ENCODE measurements at regions not wholly inside any gene's neighbourhood (a gene's known extent, or its start where the extent isn't known, plus 50 kb on each side); places are given as distances from the start of the nearest gene placed in this dataset.
"Not testable (repeated sequence)": the region's sequence is repeated elsewhere in the genome, so short reads cannot be mapped to it uniquely, and the experiment has no call there.

DNA sequence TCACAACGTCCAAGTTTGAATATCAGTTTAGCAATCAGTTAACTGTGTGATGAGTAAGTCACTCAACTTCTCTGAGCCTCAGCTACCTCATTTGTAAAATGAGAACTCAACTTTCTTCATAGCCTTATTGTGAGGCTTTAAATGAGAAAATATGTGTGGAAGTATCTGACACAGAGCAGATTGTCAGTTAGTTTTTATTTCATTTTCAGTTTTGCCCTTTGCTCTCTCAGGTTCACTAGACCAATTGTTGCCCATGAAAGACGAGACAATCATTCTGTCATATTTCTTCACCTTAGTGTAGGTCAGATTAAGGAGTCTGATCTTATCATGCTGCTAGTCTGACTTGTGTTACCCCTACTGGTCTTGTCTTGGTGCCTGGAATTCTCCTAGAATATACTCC, 232.8 kb upstream of the PTBP2 start:
- no peak for DNase-seq (ENCODE audit: low read depth in 2 of 2)

DNA sequence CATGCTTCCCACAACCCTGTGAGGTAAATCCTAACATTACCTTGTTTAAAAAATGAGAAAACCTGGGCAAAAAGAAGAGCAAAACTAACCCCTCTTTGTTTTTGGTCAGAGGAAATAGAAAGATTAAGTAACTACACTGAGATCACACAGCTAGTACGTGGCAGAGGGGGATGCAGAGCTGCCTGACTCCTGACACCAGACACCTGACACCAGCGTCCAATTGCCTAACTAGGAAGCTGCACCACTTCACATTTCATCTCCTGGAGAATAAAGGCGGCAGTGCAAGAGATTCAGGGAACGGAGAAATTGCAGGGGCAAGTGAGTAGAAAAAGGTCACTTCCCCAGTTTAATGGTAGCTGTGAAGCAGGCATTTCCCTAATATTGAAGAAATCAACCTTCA, 229.3 kb upstream of the PTBP2 start:
- no peak for DNase-seq (ENCODE audit: low read depth in 2 of 2)

DNA sequence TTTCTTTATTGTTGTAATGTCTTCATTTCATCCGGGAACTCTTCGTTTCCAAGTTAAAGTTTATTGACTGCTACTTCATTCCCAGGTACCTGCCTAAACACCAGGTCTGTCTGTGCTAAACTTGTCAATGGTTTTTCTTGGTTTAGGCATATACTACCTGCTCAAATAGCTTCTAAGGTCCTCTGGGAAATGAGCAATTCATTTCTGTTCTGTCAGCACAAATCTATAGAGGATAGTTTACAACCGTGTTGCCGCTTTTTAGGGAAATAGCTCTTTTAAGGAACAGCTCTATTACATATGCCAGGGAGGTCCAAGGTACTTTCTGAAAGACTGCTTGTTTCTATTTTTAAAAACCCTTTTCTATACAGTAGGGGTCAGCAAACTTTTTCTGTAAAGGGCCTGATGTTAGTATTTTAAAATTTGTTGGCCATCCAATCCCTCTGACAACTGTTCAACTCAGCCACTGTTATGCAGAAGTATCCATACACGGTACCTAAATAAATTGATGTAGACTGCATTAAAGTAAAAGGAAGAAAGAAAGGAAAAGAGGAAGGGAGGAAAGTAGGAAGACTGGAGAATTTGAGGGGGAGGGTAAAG, 222.7 kb upstream of the PTBP2 start:
- DNase-seq (ENCODE audit: low read depth in 2 of 2), result no peak

DNA sequence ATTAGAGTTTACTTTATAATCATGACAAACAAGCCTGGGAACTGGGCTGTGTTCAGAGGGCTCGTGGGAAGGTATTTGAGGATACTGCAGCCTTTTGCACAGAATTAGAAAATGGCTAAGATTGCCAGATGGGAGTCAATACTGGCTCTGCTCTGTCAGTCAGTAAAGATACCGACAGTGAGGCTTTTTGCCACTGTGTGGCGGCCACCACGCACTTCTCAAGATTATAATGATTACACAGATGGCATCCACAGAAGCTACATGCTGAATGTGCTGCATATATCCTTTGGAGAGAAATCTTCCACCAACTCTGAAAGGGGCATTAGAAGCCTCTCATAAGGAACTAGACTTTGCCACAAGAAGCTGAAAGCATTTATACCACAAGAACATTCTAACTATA, 213.4 kb upstream of the PTBP2 start:
- no peak for DNase-seq (ENCODE audit: low read depth in 2 of 2)

DNA sequence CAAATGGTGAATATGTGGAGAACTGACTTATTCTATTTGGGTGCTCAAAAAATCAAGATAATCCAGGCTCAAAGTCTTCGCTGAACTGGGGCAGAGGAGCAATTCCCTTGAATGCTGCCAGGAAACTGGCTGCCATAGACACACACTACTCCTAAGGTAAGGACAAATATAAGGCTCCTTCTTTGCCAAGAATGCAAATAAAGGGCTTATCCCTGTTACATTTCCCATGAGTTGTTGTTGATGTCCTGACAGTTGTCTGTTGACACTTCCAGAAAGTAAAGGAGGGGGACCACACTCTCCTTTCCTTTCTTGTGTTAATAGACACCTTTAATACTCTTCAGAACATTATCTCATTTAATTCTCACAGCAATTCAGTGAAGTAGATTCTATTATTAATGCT, 212.2 kb upstream of the PTBP2 start:
- DNase-seq (ENCODE audit: low read depth in 2 of 2), result no peak

DNA sequence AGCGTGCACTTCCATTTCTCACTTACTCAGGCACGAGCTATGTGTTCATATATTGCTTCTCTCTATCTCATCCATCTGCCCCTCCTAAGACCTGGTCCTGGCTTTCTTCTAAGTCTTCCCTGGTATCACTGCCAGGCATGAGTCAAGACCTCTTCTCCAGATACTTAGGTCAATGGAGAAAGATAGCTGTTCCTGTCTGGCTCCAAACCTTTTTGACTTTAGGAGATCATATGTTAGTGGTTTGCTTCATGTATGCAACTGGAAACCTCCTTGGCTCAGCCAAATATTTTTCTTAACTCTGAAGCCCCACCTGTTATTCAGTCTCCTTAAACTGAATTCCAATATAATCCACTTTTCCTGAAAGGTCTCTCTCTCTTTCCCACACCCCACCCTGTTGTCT, 211.6 kb upstream of the PTBP2 start:
- no peak for DNase-seq (ENCODE audit: low read depth in 2 of 2)

DNA sequence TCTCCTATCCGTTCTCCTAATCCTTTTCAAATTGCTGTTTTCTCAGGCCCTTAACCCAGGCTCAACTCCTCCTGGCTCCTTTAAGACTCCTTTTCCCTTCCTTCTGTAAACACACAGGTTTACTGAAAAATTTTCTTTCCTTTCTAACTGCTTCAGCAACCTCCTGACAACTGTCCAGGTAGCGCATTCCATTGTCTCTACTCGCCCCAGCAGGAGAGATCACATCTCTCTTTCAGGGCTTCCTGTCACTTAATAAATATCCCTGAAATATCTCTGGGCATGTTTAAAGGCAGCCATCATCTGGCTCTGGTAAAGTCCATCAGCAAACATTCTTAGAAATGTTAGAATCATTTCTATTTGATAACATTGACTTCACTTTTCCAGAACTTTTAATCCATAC, 211.2 kb upstream of the PTBP2 start:
- no peak for DNase-seq (ENCODE audit: low read depth in 2 of 2)

DNA sequence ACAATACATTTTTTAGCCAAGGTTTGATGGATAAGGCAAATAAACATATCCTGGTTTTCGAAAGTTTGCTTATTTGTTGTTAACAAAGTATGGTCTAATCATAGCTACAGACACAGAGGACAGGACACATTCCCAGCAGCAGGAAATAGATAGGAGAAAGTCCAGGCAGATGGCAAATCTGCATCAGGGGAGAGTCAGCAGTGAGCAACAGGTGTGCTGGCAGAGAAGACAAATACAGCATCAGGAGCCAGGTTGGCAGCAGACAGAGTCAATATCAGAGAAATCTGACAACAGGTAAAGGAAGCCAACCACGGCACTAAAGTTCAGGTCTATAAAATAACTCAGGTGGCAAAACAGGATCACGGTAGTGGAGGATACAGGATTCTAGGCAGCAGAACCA, 210.7 kb upstream of the PTBP2 start:
- DNase-seq (ENCODE audit: low read depth in 2 of 2), result no peak

DNA sequence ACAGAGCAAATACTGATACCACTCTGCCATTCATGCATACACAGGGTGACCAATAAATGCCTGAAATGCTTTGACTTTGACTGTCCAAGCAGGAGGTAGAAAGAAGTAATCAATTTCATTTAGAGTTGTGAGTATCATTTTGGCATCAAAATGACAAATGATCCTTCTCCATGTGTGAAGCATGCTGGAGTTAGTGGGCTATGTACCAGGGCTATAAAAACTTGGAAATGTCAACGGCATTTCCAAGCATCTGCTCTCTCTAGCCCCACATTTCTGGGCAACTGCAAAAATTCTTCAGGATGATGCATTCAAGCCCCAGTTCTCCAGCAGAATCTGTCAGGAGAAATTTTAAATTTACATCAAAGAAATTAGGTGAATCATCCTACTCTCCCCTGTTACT, 208.4 kb upstream of the PTBP2 start:
- DNase-seq (ENCODE audit: low read depth in 2 of 2), result peak; percentile 57 to 62

DNA sequence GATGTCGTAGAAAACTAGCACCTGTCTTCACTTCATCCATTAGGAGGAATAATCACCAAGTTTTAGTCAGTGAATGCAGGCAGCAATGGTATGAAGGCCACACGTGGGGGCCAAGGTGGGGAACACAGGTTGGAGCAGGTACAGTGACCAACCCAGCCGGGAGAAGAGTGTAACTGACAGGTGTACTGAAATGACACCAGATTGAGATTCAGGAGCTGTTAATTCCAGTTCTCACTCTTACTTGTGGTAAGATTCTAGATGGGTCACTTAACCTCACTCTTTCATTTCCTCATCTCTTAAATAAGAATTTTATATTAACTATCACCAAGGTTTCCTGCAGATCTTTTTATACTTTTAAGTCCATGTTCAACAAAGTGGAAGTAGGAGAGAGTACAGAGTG, 206.2 kb upstream of the PTBP2 start:
- no peak for DNase-seq (ENCODE audit: low read depth in 2 of 2)

DNA sequence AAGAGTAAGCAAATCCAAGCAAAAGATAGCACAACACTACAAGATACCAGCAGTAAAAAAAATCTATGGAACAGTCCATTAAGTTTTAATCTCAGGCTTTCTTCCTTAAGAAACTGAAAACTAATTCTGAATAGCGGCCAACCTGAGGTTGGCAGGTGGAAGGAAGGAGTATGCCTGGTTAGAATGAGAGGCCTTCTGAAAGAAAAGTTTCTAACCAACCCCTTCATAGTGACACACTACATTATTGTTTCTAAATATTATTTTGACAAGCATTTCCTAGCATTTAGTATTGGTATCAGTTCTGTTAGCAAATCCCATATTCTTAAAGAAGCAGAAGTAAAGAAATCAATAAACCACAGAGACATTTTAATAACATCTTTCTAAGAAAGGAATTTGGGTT, 205.7 kb upstream of the PTBP2 start:
- no peak for DNase-seq (ENCODE audit: low read depth in 2 of 2)

DNA sequence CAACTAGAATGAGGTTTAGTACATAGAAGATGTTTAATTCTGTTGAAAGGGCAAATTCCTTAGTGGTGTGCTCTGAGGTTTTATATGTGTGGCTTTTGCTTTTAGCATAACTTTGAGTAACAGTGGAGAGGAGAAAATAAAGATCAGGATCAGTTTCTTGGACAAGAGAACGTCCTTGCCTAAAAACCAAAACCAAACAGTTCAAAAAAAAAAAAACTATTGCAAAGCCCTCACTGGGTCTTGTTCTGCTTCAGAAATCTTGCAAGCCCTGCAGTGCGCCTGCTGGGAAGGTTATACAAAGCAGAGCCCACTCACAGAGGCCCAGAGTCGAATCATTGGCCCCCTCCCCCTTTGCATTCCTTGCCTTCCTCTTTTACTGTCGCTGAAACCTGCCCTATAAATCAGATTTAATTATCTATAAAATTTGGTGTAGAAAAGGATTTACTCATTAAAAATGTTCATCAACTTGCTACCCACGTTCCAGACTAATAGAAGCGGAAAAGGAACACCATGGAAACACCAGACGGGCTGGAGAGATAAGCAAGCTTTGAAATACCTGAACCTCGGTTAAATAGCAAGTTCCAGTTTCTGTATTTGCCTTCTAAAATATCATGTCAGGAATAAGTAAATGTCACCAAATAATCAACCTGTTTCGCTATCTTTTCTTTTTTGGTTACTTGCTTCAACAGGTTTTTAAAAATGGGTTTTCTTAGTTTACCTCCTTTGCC, 201.6 kb upstream of the PTBP2 start:
- DNase-seq (ENCODE audit: low read depth in 2 of 2), result no peak

DNA sequence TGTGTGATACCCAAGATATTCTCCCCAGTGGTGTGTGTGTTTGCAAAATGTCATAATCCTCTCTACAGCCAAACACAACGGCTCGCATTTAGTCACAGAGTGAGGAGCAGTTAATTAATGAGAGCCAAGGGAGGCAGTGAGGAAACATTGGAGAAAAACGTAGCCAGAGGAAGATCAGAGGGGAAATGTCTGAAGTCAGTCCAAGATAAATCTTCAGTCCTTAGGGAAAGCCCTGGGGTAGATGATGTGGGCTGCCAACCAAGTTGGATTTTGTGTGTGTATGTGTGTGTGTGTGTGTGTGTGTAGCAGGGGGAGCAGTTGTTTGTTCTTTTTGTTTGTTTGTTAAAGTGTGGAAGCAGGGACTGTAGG, 201.0 kb upstream of the PTBP2 start:
- no peak for DNase-seq (ENCODE audit: low read depth in 2 of 2)

DNA sequence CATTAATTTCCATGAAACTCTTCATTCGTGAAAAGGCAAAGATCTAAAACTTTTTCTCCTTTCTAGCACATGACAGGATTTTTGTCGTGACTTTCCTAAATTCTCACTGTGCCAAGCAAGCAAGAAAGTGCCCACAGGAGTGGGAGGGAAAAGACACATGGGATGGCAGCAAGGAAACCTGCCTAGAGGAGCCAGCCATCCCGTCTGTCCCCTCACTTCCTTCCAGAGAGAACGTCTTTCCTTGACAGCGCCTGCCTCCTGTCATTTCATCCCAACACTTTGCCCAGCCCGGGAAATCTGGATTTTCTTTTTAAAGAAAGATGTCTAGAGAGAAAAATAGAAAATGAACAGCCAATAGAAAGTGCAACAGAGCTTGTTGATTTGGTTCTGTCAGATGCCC, 200.6 kb upstream of the PTBP2 start:
- DNase-seq (ENCODE audit: low read depth in 2 of 2), result no peak

DNA sequence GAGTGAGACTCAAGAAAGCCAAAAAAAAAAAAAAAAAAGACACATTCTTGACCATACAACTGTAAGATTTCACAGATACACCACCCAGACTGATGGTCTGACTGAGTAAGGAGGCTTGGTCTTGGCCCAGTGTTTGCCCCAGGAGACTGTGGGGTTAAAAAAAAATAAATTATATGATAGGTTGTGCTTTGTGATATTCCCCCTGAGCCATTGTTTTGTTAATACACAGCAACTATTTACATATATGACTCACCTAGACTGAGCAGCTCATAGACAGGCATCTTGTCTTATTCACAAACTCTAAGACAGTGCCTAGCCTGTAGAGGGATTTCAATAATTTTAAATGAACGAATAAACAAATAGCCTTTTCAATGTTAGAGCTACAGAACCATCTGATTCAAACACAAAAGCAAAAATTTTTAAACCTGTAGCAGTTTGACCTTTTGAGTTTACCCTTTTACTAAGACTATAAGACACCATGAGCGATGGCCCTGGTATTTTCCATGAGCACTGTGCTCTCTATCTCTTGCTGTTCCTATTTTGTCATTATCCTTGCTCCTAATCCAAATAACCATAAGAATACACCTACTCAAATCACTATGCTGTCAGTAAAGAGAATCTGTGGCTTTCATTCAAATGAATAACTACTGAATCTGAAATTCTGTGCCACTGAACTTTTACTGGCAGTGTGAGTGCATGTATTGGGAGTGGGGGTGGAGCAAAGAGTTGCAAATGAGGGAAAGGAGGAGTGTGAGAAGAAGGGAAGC, 199.4 kb upstream of the PTBP2 start:
- DNase-seq (ENCODE audit: low read depth in 2 of 2), result no peak

DNA sequence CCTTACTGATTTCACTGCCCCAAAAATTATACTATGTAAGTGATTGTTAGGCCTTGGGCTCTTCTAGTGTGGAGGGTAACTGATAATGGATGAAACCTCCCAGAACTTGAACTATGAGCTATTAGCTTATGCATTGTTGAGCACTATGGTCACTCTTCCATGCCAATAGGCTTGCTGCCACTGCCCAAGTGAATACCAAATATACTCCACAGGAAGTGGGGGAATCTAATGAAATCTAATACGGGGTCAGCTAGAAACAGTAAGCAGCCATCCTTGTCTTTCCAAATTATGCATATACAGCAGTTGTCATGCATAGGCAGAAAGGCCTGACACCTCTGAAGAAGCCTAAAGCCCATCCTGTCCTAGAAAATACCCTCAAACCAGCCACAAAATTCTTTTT, 198.7 kb upstream of the PTBP2 start:
- no peak for DNase-seq (ENCODE audit: low read depth in 2 of 2)

DNA sequence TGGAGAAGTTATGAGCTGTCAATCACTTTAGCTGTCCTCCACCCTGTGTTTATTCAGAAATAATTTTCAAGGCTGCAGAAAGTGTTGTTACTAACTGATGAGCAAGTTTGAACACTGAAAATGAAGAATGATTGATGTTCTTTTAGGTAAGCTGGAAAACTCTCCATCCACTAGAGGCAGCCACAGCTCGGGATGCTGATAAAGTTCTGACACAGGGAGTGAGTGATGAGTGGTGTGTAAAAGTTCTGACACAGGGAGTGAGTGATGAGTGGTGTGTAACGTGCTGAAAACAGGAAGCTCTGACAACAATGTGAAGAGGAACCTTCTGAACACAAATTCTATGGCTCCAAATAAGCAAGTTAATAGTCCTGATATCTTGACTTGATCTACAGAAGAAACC, 197.5 kb upstream of the PTBP2 start:
- no peak for DNase-seq (ENCODE audit: low read depth in 2 of 2)

DNA sequence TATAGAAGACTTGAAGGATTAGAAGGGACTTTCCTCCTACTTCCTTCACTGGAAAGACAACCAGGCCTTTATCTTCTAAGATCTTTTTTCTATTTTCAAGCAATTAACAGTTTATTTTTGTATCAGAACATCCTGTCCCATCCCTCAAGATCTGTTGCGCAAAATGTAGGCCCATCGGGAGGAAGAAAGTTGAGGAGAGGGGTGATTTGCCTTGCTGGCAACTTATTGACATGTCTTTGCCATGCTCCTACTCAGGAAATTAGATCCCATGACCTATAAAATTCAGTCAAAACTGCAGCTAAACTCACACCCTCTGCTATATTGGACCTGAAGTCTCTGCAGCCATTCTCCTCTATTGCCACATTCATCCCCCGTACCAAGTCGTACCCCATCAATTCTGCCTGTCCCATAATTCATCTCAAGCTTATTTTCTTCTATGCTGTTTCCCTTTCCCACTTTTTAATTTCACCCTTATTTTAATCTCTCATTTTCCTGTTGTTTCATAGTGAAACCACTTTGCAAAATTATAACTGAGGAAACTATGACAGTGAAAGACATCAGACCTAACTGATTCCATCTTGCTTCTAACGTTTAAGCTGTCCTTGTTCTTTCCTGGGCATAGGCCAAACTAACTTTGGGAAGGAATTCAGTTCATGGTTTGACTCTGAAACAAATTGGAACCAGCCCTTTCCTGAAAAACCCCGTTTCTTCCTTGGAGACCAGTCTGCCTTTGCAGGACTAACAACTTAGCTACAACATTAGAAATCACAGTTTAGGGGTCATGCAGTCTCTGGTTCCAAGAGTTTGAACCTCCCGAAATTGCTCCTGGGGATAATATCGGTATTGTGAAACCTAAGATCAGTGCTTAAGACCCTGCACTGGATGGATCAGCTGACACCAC, 195.7 kb upstream of the PTBP2 start:
- no peak for DNase-seq (ENCODE audit: low read depth in 2 of 2)

DNA sequence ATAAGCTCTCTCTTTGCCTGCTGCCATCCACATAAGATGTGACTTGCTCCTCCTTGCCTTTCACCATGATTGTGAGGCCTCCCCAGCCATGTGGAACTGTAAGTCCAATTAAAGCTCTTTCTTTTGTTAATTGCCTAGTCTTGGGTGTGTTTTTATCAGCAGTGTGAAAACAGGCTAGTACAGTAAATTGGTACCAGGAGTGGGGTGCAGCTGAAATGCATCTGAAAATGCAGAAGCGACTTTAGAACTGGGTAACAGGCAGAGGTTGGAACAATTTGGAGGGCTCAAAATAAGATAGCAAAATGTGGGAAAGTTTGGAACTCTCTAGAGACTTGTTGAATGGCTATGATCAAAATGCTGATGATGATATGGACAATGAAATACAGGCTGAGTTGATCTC, 192.9 kb upstream of the PTBP2 start:
- DNase-seq (ENCODE audit: low read depth in 2 of 2), result not testable (repeated sequence)

DNA sequence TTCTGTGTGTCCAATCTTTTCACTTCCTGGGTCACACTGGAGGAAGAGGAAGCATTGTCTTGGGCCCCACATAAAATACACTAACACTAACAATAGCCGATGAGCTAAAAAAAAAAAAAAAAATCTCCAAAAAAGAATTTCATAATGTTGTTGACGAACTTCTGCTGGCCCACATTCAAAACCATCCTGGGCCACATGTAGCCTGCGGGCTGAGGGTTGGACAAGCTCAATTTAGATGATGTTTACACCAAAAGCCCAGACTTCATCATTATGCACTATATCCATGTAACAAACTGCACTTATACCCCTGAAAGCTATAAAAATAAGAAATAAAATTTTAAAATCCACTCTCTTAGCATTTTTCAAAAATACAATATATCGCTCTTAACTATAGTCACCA, 187.8 kb upstream of the PTBP2 start:
- DNase-seq (ENCODE audit: low read depth in 2 of 2), result no peak

DNA sequence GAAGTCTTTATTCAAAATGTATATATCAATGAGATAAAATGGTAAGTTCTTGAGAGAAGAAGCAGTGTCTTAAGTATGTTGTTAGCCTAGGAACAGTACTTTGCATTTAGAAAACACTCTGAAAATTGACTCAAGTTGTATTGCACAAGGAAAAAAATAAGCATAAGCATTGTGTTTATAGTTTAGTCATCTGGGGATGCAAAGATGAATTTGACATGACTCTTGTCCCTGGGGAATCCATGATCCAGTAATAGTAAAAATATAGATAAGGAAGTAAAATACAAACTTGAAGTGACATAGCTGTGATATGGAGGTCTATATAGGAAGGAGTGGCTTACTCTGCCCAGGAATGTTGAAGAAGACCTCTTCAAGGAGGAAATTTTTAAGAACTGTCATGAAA, 185.0 kb upstream of the PTBP2 start:
- no peak for DNase-seq (ENCODE audit: low read depth in 2 of 2)

DNA sequence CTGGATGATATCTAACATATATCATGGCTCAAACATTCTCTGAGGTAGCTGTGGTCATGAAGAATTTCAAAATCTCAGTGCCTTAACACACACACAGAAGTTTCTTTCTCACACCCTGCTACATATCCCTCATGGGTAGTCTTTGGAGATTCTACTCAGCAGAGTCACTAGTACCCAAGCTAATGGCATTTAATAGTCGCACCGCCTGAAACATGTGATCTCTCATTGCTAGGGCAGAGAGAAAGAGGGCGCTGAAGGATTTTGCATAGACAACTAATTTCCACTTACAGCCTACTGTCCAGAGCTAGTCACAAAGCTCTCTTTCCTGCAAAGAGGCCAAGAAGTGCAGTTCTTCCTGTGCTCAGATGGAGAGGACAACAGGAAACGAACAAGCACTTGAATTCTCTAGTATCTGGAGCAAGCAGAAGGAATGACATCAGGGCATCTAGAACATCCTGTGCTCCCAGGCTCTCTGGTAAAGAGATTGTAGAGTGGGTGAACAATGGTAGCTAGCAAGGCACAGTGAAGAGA, 183.4 kb upstream of the PTBP2 start:
- DNase-seq (ENCODE audit: low read depth in 2 of 2), result peak; percentile 55 to 57

Measured in fibroblast of skin of left biceps (primary cell).